ENCODE measurements at regions not wholly inside any gene's neighbourhood (a gene's known extent, or its start where the extent isn't known, plus 50 kb on each side); places are given as distances from the start of the nearest gene placed in this dataset.

- Histone ChIP-seq H3K9ac (ENCODE audit: low read depth in 1 of 2, low read length in 2 of 2) (no peak overlapping the region), H3K27ac (ENCODE audit: low read depth in 1 of 2, low read length in 2 of 2) (no peak overlapping the region)
These were observed 135.9 kb downstream of the SLC30A10 start for GRCh38 chr1:219792337-219793021.

More at GRCh38 chr1:219792337-219793021, 135.9 kb downstream of the SLC30A10 start:
- H3K4me3 ChIP-seq (ENCODE audit: low read depth in 1 of 3, low read length in 3 of 3), result no peak overlapping the region
- no peaks in the 10 kb centered on the region for H3K4me1 ChIP-seq (ENCODE audit: control insufficient read depth in 4 of 4, insufficient read depth in 4 of 4, low read length in 3 of 4)
- no peak for DNase-seq (ENCODE audit: low spot score)
- 83% methylated on average over 3 of the region's 3 CpGs for WGBS
- H3K27me3 ChIP-seq (ENCODE audit: control insufficient read depth in 4 of 4, insufficient read depth in 4 of 4, low read length in 3 of 4), result no peaks in the 10 kb centered on the region
- no peaks in the 10 kb centered on the region for H3K36me3 ChIP-seq (ENCODE audit: control insufficient read depth in 4 of 4, insufficient read depth in 3 of 4, low read depth in 1 of 4, low read length in 3 of 4)
- TF ChIP-seq FOXA1 (IDR thresholded peaks at IDR 0.05) (no peak), HNF4G (IDR thresholded peaks at IDR 0.05) (no peak), NR2F2 (IDR thresholded peaks at IDR 0.05) (no peak), RAD21 (IDR thresholded peaks at IDR 0.05) (no peak), YY1 (IDR thresholded peaks at IDR 0.05) (no peak), JUND (IDR thresholded peaks at IDR 0.05) (no peak), REST (IDR thresholded peaks at IDR 0.05) (no peak), SP1 (IDR thresholded peaks at IDR 0.05) (no peak), MAX (IDR thresholded peaks at IDR 0.05) (no peak), ZBTB33 (IDR thresholded peaks at IDR 0.05) (no peak), RXRA (IDR thresholded peaks at IDR 0.05) (no peak), EGR1 (IDR thresholded peaks at IDR 0.05; ENCODE audit: low read depth in 2 of 2) (no peak), HNF4A (conservative IDR thresholded peaks at IDR 0.05) (no peak), GABPA (IDR thresholded peaks at IDR 0.05 in 1 of 2, conservative IDR thresholded peaks at IDR 0.05 in 1 of 2) (no peak), TAF1 (conservative IDR thresholded peaks at IDR 0.05) (no peak), FOXA2 (IDR thresholded peaks at IDR 0.05) (no peak), CTCF (IDR thresholded peaks at IDR 0.05; ENCODE audit: low read depth, low read length, missing input control) (no peak), ATF3 (IDR thresholded peaks at IDR 0.05) (no peak)
- H3K9me3 ChIP-seq (ENCODE audit: control insufficient read depth in 4 of 4, low read length in 3 of 4), result peaks cover 0 to 2% (median 0%) of the 10 kb centered on the region in 4 donors
